NCI-H1105 (cell line): ENCODE measurements at regions not wholly inside any gene's neighbourhood (a gene's known extent, or its start where the extent isn't known, plus 50 kb on each side); places are given as distances from the start of the nearest gene placed in this dataset.

Source experiments
- DNase-seq: peaks from one replicate; lab custom pipeline; 2025; lab: John Stamatoyannopoulos, UW

DNA sequence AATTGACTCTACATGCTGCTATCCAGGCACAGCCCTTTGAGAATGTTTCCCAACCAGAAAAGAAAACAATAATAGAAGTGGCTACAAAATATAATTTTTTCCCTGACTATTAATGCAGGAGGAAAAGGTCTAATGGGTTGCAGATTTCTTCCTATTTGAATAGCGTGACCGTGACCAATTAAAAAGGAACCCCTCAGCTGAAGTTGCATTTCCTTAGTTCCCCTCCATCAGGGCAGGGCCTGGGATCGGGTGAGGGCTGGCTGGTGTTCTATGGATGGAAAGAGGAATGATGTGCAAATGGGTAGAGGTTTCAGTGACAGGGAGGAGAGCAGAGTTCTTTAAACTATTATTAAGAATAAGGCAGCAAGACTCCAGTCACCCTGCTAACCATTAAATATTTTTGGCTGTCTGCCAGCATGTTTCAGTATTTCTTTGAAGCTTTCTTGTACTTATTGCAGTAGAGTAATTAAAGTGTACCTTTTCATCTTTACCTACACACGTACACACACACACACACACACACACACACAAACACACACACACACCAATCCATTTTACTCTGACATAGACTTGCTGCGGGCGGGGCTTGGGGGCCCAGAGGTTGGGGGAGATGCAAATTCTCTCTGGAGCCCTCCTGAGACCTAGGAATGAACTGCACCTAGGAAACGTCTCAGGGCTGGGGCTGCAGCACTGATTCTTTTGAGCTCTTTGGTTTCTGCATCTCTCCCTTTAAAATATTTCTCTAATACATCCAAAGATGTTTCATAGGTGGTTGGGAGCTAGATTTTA is 154.8 kb upstream of the SLC35B3 start:
- DNase-seq, result peak; percentile 36

GRCh38 chr6:8588176-8588575 is 152.8 kb upstream of the SLC35B3 start:
- no peak for DNase-seq

- DNase-seq, result no peak
Measured at GRCh38 chr6:8583291-8583690, 147.9 kb upstream of the SLC35B3 start.

GRCh38 chr6:8579372-8579771 is 144.0 kb upstream of the SLC35B3 start:
- DNase-seq, result no peak

GRCh38 chr6:8578006-8578405 is 142.7 kb upstream of the SLC35B3 start:
- DNase-seq, result no peak

DNA sequence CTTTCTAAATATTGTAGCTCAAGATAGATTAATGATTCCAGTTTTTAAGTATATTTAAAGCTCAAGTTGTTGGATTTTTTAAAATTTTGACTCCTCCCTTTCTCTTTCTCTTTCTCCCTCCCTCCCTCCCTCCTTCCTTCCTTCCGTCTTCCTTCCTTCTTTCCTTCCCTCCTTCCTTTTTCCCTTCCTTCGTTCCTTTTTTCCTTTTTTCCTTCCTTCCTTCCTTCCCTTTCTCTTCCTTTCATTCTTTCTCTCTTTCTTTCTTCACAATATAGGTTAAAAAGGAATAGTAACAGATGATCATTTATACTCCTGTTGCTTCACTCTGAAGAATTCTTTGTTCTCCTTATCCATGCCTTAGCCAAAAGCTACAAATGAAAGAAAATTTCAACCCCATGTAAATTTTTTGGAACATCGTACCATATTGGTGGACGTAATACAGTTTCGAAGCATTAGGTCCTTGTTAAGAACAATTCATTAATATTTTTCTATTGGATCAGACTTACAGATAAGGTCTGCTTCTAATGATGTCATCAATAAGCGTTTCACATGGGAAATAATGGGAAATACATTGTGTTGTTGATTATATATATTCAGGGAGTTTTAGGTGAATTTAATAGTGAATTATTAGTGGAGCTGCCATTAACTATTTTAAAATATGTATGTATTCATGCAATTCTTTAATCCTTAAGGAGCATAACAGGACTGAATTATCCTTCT is 139.6 kb upstream of the SLC35B3 start:
- no peak for DNase-seq

DNA sequence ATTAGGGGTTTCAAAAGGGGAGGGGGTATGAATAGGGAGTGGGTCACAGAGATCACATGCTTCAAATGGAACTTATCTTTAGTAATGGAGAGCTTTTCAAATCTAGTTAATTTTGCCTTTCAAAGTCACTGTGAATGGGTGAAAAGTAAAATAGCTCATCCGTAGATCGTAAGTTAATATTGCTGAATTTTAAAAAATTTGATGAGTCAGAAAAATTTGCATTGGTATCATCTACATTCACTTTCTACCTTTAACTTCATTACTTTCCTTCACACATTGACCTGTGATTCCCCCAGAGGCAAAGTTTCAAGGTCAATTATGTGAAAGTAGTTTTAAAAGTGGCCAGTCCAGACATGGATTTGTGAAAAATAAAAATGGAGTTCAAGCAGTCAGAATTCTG is 139.0 kb upstream of the SLC35B3 start:
- DNase-seq, result no peak

GRCh38 chr6:8570256-8570920 is 135.0 kb upstream of the SLC35B3 start:
- DNase-seq, result no peak

DNA sequence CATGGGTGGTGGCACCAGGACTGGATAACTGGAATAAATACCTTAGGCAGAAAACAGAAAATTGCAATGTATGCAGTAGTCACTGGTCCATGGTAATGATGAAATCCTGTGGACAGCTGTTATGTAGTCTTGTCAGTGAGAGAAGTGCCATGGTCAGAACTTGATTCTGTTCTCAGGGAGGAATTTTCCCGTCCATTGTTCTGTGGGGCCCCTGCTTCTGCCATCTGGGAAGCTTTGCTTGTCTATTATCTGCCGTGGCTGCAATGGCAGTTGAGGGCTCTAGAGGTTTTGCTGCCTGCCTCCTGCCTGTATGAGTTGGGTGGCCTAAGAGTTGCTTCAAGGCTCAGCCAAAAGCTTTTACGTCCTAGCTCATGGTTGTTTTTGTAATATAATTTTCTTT is 126.8 kb upstream of the SLC35B3 start:
- DNase-seq, result no peak

DNA sequence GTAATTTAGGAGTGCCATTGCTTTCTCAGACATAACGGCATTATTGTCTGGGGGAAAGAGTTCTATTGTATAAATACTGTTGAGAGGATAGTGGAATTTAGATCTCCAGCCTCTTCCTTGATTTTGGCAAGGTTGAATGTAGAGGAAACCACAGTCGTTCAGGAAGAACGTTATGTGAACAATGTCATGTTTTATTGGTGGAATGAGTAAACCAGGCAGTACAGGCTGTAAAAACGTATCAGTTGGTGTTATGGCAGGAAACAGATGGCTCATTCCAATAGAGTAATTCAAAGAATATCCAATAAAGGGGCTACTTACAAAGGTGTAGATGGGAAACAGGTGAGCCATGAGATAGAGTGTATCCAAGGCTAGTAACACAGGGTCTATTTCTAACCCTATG is 123.6 kb upstream of the SLC35B3 start:
- DNase-seq, result no peak

DNA sequence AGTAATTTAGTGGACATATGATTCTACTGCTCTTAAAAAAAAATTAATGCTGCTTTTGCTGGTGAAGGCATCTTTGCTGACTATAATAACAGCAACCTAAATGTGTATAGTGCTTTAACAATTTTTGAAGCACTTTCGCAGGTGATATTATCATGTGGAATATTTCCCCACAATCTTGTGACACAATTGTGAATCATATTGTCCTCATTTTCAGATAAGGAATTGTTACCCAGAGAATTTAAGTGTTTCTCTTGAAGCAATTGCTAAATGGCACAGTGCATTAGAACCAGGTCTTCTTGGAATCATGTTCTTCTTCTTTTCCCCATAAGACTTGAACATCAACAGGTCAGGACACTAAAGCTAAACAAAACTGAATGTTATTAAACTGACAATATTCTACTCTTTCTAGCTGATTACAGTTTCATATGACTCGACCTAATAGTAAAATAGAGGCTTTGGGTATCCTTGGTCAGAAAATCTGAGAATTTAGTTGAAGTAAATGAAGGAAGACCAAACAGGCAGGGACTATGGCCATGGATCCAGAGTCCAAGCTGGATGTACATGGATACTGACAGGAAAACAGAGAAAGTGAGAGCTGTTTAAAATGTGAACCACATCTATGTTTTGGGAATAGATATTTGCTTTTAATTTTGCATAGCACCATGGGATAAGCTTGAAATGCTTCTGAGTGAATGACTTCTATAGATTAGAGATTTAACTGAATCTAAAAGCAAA is 121.8 kb upstream of the SLC35B3 start:
- DNase-seq, result no peak

GRCh38 chr6:8556370-8557013 is 121.1 kb upstream of the SLC35B3 start:
- peak; percentile 11 for DNase-seq

- no peak for DNase-seq
Measured at GRCh38 chr6:8551993-8552392, 116.6 kb upstream of the SLC35B3 start.

GRCh38 chr6:8551386-8551785 is 116.0 kb upstream of the SLC35B3 start:
- no peak for DNase-seq

GRCh38 chr6:8549074-8549790 is 113.9 kb upstream of the SLC35B3 start:
- DNase-seq, result no peak

- no peak for DNase-seq
Measured at GRCh38 chr6:8546496-8546895, 111.2 kb upstream of the SLC35B3 start.

GRCh38 chr6:8545336-8545735 is 110.0 kb upstream of the SLC35B3 start:
- DNase-seq, result no peak

- no peak for DNase-seq
Measured at GRCh38 chr6:8543714-8544113, 108.4 kb upstream of the SLC35B3 start.

DNA sequence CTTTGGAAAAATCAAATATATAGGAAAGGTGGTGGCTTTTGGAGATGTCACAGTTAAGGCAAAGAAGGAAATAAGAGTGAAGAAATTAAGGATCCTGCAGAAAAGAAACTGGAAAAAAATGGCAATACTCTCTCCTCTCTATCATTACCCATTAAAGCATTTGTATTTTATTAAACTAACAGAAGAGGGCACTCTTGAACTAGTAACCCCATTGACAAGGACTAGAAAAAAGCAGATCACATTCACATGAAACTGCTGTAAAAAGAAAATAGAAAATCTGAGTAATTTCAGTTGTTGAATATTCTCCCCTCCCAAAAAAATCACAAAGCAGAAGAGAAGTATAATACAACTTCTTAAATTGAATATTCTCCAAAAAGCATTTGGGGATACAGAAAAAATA is 104.1 kb upstream of the SLC35B3 start:
- DNase-seq, result no peak

- DNase-seq, result no peak
Measured at GRCh38 chr6:8536122-8536521, 100.8 kb upstream of the SLC35B3 start.

DNA sequence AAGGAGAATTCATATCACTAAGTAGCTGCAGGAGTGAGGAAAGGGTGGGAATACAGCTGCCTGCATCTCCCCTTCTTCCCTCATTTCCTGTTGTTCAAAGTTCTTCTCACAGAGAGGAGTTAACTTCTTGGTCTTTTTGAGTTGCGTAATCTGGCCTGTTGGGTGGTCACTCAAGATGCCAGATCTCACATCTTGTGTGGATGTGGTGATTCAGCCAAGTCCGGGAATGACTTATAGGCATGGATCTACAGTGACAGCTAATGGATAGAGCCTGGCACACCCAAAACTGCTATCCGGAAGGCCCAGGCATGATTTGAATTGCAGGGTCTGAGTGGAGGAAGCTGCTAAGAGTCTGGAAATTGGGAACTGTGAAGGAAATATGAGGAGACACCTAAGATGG is 100.2 kb upstream of the SLC35B3 start:
- DNase-seq, result no peak
